ENCODE measurements at regions not wholly inside any gene's neighbourhood (a gene's known extent, or its start where the extent isn't known, plus 50 kb on each side); places are given as distances from the start of the nearest gene placed in this dataset.

GRCh38 chr1:199182186-199182843 is 543.5 kb downstream of the PTPRC start:
- H3K27ac Mint-ChIP-seq = no peak overlapping the region
- intact Hi-C loops (cut with micrococcal nuclease) = no loop called here
- no peaks in the 10 kb centered on the region for H3K36me3 Mint-ChIP-seq (ENCODE audit: low read depth)
- no peaks in the 10 kb centered on the region for H3K9me3 Mint-ChIP-seq
- peaks cover 10% of the 10 kb centered on the region for H3K4me1 Mint-ChIP-seq (ENCODE audit: low read depth)
- no peak for DNase-seq
- CTCF ChIA-PET = interaction anchor here (0.8 kb wide), 1 partner anchor 1249 kb away, joined by 3 read pairs; no protein-coding TSS in a partner anchor
- H3K27me3 Mint-ChIP-seq (ENCODE audit: low read depth) = no peaks in the 10 kb centered on the region
- H3K4me3 Mint-ChIP-seq = no peak overlapping the region

GRCh38 chr1:199184180-199184579 is 545.3 kb downstream of the PTPRC start:
- intact Hi-C loops (cut with micrococcal nuclease) = no loop called here
- no peaks in the 10 kb centered on the region for H3K27me3 Mint-ChIP-seq (ENCODE audit: low read depth)
- H3K27ac Mint-ChIP-seq = no peak overlapping the region
- no peak for DNase-seq
- no peak overlapping the region for H3K4me3 Mint-ChIP-seq
- no peaks in the 10 kb centered on the region for H3K36me3 Mint-ChIP-seq (ENCODE audit: low read depth)
- H3K9me3 Mint-ChIP-seq = no peaks in the 10 kb centered on the region
- CTCF ChIA-PET = no interaction called here
- H3K4me1 Mint-ChIP-seq (ENCODE audit: low read depth) = peaks cover 5% of the 10 kb centered on the region

- H3K36me3 Mint-ChIP-seq (ENCODE audit: low read depth) = no peaks in the 10 kb centered on the region
- H3K27me3 Mint-ChIP-seq (ENCODE audit: low read depth) = no peaks in the 10 kb centered on the region
- no peak for DNase-seq
- no peaks in the 10 kb centered on the region for H3K9me3 Mint-ChIP-seq
- intact Hi-C loops (cut with micrococcal nuclease) = no loop called here
- CTCF ChIA-PET = no interaction called here
- H3K27ac Mint-ChIP-seq = no peak overlapping the region
- H3K4me3 Mint-ChIP-seq = no peak overlapping the region
- H3K4me1 Mint-ChIP-seq (ENCODE audit: low read depth) = no peaks in the 10 kb centered on the region
Observed at GRCh38 chr1:199194862-199195261, 556.0 kb downstream of the PTPRC start.

GRCh38 chr1:199197695-199198094 is 558.9 kb downstream of the PTPRC start:
- Mint-ChIP-seq H3K36me3 (ENCODE audit: low read depth) (no peaks in the 10 kb centered on the region), H3K27me3 (ENCODE audit: low read depth) (no peaks in the 10 kb centered on the region), H3K4me3 (no peak overlapping the region), H3K4me1 (ENCODE audit: low read depth) (no peaks in the 10 kb centered on the region), H3K27ac (no peak overlapping the region), H3K9me3 (no peaks in the 10 kb centered on the region)
- intact Hi-C loops (cut with micrococcal nuclease) = no loop called here
- DNase-seq = no peak
- CTCF ChIA-PET = no interaction called here

GRCh38 chr1:199202331-199202730 is 563.5 kb downstream of the PTPRC start:
- H3K36me3 Mint-ChIP-seq (ENCODE audit: low read depth) = no peaks in the 10 kb centered on the region
- H3K4me3 Mint-ChIP-seq = no peak overlapping the region
- intact Hi-C loops (cut with micrococcal nuclease) = no loop called here
- no peaks in the 10 kb centered on the region for H3K4me1 Mint-ChIP-seq (ENCODE audit: low read depth)
- CTCF ChIA-PET = interaction anchor here (1.2 kb wide), 1 partner anchor 18 kb away, joined by 6 read pairs; no protein-coding TSS in a partner anchor
- H3K9me3 Mint-ChIP-seq = no peaks in the 10 kb centered on the region
- no peak for DNase-seq
- no peak overlapping the region for H3K27ac Mint-ChIP-seq
- H3K27me3 Mint-ChIP-seq (ENCODE audit: low read depth) = no peaks in the 10 kb centered on the region

- Mint-ChIP-seq H3K4me1 (ENCODE audit: low read depth) (no peaks in the 10 kb centered on the region), H3K4me3 (no peak overlapping the region), H3K9me3 (no peaks in the 10 kb centered on the region), H3K27ac (no peak overlapping the region), H3K36me3 (ENCODE audit: low read depth) (no peaks in the 10 kb centered on the region), H3K27me3 (ENCODE audit: low read depth) (no peaks in the 10 kb centered on the region)
- CTCF ChIA-PET = no interaction called here
- no peak for DNase-seq
- intact Hi-C loops (cut with micrococcal nuclease) = no loop called here
Observed at GRCh38 chr1:199204231-199204630, 565.4 kb downstream of the PTPRC start.

- CTCF ChIA-PET = no interaction called here
- Mint-ChIP-seq H3K27me3 (ENCODE audit: low read depth) (no peaks in the 10 kb centered on the region), H3K4me3 (no peak overlapping the region), H3K36me3 (ENCODE audit: low read depth) (no peaks in the 10 kb centered on the region), H3K4me1 (ENCODE audit: low read depth) (no peaks in the 10 kb centered on the region), H3K9me3 (no peaks in the 10 kb centered on the region), H3K27ac (no peak overlapping the region)
- DNase-seq = no peak
- intact Hi-C loops (cut with micrococcal nuclease) = no loop called here
Observed at GRCh38 chr1:199205740-199206441, 567.1 kb downstream of the PTPRC start.

GRCh38 chr1:199208847-199209246 is 570.0 kb downstream of the PTPRC start:
- no peak for DNase-seq
- intact Hi-C loops (cut with micrococcal nuclease) = no loop called here
- H3K36me3 Mint-ChIP-seq (ENCODE audit: low read depth) = no peaks in the 10 kb centered on the region
- no peaks in the 10 kb centered on the region for H3K9me3 Mint-ChIP-seq
- H3K4me3 Mint-ChIP-seq = no peak overlapping the region
- no peaks in the 10 kb centered on the region for H3K27me3 Mint-ChIP-seq (ENCODE audit: low read depth)
- CTCF ChIA-PET = no interaction called here
- H3K4me1 Mint-ChIP-seq (ENCODE audit: low read depth) = no peaks in the 10 kb centered on the region
- no peak overlapping the region for H3K27ac Mint-ChIP-seq

GRCh38 chr1:199218065-199218464 is 579.2 kb downstream of the PTPRC start:
- H3K9me3 Mint-ChIP-seq = no peaks in the 10 kb centered on the region
- no peak overlapping the region for H3K4me3 Mint-ChIP-seq
- H3K36me3 Mint-ChIP-seq (ENCODE audit: low read depth) = no peaks in the 10 kb centered on the region
- DNase-seq = no peak
- H3K27ac Mint-ChIP-seq = no peak overlapping the region
- H3K27me3 Mint-ChIP-seq (ENCODE audit: low read depth) = no peaks in the 10 kb centered on the region
- CTCF ChIA-PET = interaction anchor here (1.3 kb wide), 1 partner anchor 8 kb away, joined by 3 read pairs; no protein-coding TSS in a partner anchor
- intact Hi-C loops (cut with micrococcal nuclease) = no loop called here
- peaks cover 1% of the 10 kb centered on the region for H3K4me1 Mint-ChIP-seq (ENCODE audit: low read depth)

GRCh38 chr1:199218533-199218932 is 579.7 kb downstream of the PTPRC start:
- H3K36me3 Mint-ChIP-seq (ENCODE audit: low read depth) = no peaks in the 10 kb centered on the region
- no peak overlapping the region for H3K4me3 Mint-ChIP-seq
- no peaks in the 10 kb centered on the region for H3K27me3 Mint-ChIP-seq (ENCODE audit: low read depth)
- intact Hi-C loops (cut with micrococcal nuclease) = no loop called here
- CTCF ChIA-PET = no interaction called here
- H3K9me3 Mint-ChIP-seq = no peaks in the 10 kb centered on the region
- DNase-seq = no peak
- H3K4me1 Mint-ChIP-seq (ENCODE audit: low read depth) = peaks cover 1% of the 10 kb centered on the region
- H3K27ac Mint-ChIP-seq = no peak overlapping the region

- no peaks in the 10 kb centered on the region for H3K27me3 Mint-ChIP-seq (ENCODE audit: low read depth)
- no peaks in the 10 kb centered on the region for H3K9me3 Mint-ChIP-seq
- H3K4me1 Mint-ChIP-seq (ENCODE audit: low read depth) = peaks cover 5% of the 10 kb centered on the region
- DNase-seq = no peak
- CTCF ChIA-PET = interaction anchor here (1.0 to 1.5 kb wide), 2 partner anchors 10 to 18 kb away, joined by 4 to 6 read pairs; no protein-coding TSS in a partner anchor
- H3K27ac Mint-ChIP-seq = no peak overlapping the region
- intact Hi-C loops (cut with micrococcal nuclease) = loop anchor here (10.0 kb wide), 1 partner anchor 455 kb away; no protein-coding TSS in a partner anchor
- no peaks in the 10 kb centered on the region for H3K36me3 Mint-ChIP-seq (ENCODE audit: low read depth)
- H3K4me3 Mint-ChIP-seq = no peak overlapping the region
Observed at GRCh38 chr1:199220031-199220430, 581.2 kb downstream of the PTPRC start.

GRCh38 chr1:199221371-199222150 is 582.7 kb downstream of the PTPRC start:
- intact Hi-C loops (cut with micrococcal nuclease) = loop anchor here (10.0 kb wide), 1 partner anchor 457 kb away; no protein-coding TSS in a partner anchor
- no peaks in the 10 kb centered on the region for H3K9me3 Mint-ChIP-seq
- H3K4me3 Mint-ChIP-seq = no peak overlapping the region
- no peak for DNase-seq
- H3K27me3 Mint-ChIP-seq (ENCODE audit: low read depth) = no peaks in the 10 kb centered on the region
- peaks cover 19% of the 10 kb centered on the region for H3K4me1 Mint-ChIP-seq (ENCODE audit: low read depth)
- CTCF ChIA-PET = interaction anchor here (0.6 to 1.5 kb wide), 4 partner anchors 11 to 346 kb away, joined by 3 to 6 read pairs (median 4); no protein-coding TSS in a partner anchor
- H3K36me3 Mint-ChIP-seq (ENCODE audit: low read depth) = no peaks in the 10 kb centered on the region
- H3K27ac Mint-ChIP-seq = no peak overlapping the region
